H1 (cell line): ENCODE measurements at regions not wholly inside any gene's neighbourhood (a gene's known extent, or its start where the extent isn't known, plus 50 kb on each side); places are given as distances from the start of the nearest gene placed in this dataset.

ENCODE experiments used
- BACH1 ChIP-seq: IDR thresholded peaks from 2 replicates; pipeline ENCODE4 v1.6.1; 2012; ENCODE audit warnings: low read length, improper control_type of control experiment
- CBX5 ChIP-seq: fragments of 300-800, 300-1000 bp; sonication (generic); IDR thresholded peaks from 2 replicates; pipeline ENCODE4 v1.7.1; 2016; ENCODE audit warnings: antibody characterized with exemption, low read length, low read depth
- CHD2 ChIP-seq: IDR thresholded peaks from 2 replicates; pipeline ENCODE4 v1.6.1; 2012; ENCODE audit warnings: low read length, improper control_type of control experiment
- CTCF ChIP-seq, 3 experiments: IDR thresholded peaks; 1 replicate in 2 of 3; 2 replicates in 1 of 3; pipeline versions ENCODE4 v1.5.1 to v1.6.1; 2011; ENCODE audit warnings: low read length in 3 of 3, mild to moderate bottlenecking in 3 of 3, inconsistent platforms in 2 of 3, low read depth in 1 of 3, moderate library complexity in 1 of 3; ENCODE audit not compliant: insufficient read depth in 1 of 3; ENCODE audit errors: control extremely low read depth in 1 of 3
- EZH2 ChIP-seq: fragments of 200-600 bp; sonication (generic); IDR thresholded peaks from 2 replicates; pipeline ENCODE4 v1.7.1; 2012; ENCODE audit warnings: low read depth, mild to moderate bottlenecking, moderate library complexity, low read length, inconsistent platforms; ENCODE audit not compliant: severe bottlenecking
- JUN ChIP-seq: IDR thresholded peaks from 2 replicates; pipeline ENCODE4 v1.6.1; 2011; ENCODE audit warnings: low read depth, mild to moderate bottlenecking, improper control_type of control experiment, low read length
- NANOG ChIP-seq: IDR thresholded peaks from 2 replicates; pipeline ENCODE4 v1.6.1; 2011; ENCODE audit warnings: low read length, low read depth, mild to moderate bottlenecking, inconsistent platforms; ENCODE audit not compliant: insufficient read depth, poor library complexity, severe bottlenecking
- SIN3A ChIP-seq, 2 experiments: IDR thresholded peaks in 1 of 2; conservative IDR thresholded peaks in 1 of 2; 2 replicates each; pipeline ENCODE4 v1.6.1; 2011 to 2012; ENCODE audit warnings: low read length in 2 of 2, improper control_type of control experiment in 1 of 2, low read depth in 1 of 2, mild to moderate bottlenecking in 1 of 2
- SP2 ChIP-seq: IDR thresholded peaks from 2 replicates; pipeline ENCODE4 v1.6.1; 2012; ENCODE audit warnings: mild to moderate bottlenecking, low read length, inconsistent platforms
- ZNF274 ChIP-seq: IDR thresholded peaks from 2 replicates; pipeline ENCODE4 v1.7.0; 2012; ENCODE audit warnings: low read length, borderline replicate concordance; ENCODE audit errors: extremely low read depth
- TF ChIP-seq, protein P1 (sequence below): IDR thresholded peaks from 2 replicates; pipeline ENCODE4 v1.6.1; 2012; ENCODE audit warnings: inconsistent platforms

DNA sequence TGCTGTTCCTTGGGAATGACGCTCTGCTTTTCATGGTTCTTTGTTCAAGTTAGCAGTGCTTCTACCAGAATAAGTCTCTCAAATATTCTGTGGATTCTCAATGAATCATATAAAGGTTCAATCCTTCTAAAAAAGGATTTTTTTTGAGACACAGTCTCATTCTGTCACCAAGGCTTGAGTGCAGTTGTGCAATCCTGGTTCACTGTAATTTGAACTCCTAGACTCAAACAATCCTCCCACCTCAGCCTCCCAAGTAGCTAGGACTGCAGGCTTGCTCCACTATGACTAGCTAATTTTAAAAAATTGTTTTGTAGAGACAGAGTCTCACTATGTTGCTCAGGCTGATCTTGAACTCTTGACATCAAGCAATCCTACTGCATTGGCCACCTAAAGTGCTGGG lies 64.9 kb upstream of the RELN start:
- TF ChIP-seq CTCF (IDR thresholded peaks at IDR 0.05; ENCODE audit: control extremely low read depth in 1 of 3, insufficient read depth in 1 of 3, low read depth in 1 of 3, low read length in 3 of 3): no peak
- no peak for TF ChIP-seq EZH2
- no peak for TF ChIP-seq ZNF274
- TF ChIP-seq NANOG: no peak
- TF ChIP-seq JUN: no peak
- no peak for TF ChIP-seq BACH1
- TF ChIP-seq CHD2: no peak
- TF ChIP-seq SP2: no peak
- TF ChIP-seq, protein P1, sequence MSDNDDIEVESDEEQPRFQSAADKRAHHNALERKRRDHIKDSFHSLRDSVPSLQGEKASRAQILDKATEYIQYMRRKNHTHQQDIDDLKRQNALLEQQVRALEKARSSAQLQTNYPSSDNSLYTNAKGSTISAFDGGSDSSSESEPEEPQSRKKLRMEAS: no peak
- TF ChIP-seq CBX5: no peak
- no peak for TF ChIP-seq SIN3A (conservative IDR thresholded peaks at IDR 0.05 in 1 of 2, IDR thresholded peaks at IDR 0.05 in 1 of 2; ENCODE audit: low read depth in 1 of 2, low read length in 2 of 2)
